ENCODE measurements at regions not wholly inside any gene's neighbourhood (a gene's known extent, or its start where the extent isn't known, plus 50 kb on each side); places are given as distances from the start of the nearest gene placed in this dataset.

DNA sequence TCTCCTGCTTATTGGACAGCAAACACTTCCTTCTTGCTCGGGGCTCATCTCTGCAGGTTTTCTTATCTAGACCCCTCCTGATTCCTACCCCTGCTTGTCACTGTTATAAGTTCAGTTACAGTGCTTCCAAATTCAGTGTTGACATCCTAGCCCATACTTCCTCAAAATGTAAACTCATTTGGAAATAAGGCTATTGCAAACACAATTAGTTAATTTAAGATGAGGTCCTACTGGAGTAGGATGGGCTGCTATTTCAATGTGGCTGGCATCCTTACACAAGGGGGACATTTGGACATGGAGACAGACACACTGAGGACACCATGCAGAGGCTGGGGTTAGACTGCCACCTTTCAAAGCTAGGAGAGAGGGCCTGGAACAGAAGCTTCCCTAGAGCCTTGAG is 85.2 kb upstream of the NPVF start:
- no peaks in the 10 kb centered on the region for H4K20me1 ChIP-seq
- no peak overlapping the region for H3K27ac ChIP-seq
- TF ChIP-seq Cebpa-rat (IDR thresholded peaks at IDR 0.05), result no peak
- no peaks in the 10 kb centered on the region for H3K36me3 ChIP-seq
- no peaks in the 10 kb centered on the region for H3K4me1 ChIP-seq
- H3K4me3 ChIP-seq, result no peak overlapping the region
- H3K4me2 ChIP-seq, result no peak overlapping the region
- H3K9ac ChIP-seq, result no peak overlapping the region
- H3K27me3 ChIP-seq, result no peaks in the 10 kb centered on the region
- H3K9me3 ChIP-seq (replicated peaks in 1 of 11), result no peaks in the 10 kb centered on the region

DNA sequence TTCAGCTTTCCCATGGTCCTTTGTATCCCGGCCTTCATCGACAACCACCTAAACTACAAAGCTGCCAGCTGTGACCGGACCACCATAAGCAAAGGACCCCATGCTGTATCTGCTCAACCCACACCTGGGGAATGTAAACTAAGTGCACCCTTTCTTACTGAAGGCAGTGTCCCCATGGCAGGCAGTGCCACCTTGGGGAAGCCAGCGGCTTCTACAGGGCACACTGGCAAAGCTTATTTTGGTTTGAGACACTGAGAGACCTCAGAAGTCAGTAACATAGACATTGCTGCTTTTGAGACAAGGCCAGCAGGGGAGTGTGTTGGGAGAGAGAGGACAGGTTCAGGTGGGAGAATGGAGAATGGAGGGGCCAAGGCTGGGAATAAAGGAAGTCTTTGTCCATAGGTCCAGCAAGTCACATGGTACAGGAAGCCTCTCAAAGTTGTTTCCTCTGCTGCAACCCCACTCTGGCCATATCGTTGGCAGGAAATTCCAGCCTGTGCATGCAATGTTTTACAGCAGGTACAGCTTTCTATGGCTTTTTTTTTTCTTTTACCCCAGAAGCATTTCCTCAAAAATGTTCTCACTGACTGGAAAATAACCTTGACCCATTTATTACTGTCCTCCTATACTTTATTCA is 85.9 kb upstream of the NPVF start:
- H3K36me3 ChIP-seq, result no peaks in the 10 kb centered on the region
- no peak overlapping the region for H3K27ac ChIP-seq
- no peak overlapping the region for H3K4me3 ChIP-seq
- no peak overlapping the region for H3K4me2 ChIP-seq
- no peak for TF ChIP-seq Cebpa-rat (IDR thresholded peaks at IDR 0.05)
- H3K4me1 ChIP-seq, result no peaks in the 10 kb centered on the region
- no peaks in the 10 kb centered on the region for H3K27me3 ChIP-seq
- H3K9me3 ChIP-seq (replicated peaks in 1 of 11), result no peaks in the 10 kb centered on the region
- no peaks in the 10 kb centered on the region for H4K20me1 ChIP-seq
- H3K9ac ChIP-seq, result no peak overlapping the region

DNA sequence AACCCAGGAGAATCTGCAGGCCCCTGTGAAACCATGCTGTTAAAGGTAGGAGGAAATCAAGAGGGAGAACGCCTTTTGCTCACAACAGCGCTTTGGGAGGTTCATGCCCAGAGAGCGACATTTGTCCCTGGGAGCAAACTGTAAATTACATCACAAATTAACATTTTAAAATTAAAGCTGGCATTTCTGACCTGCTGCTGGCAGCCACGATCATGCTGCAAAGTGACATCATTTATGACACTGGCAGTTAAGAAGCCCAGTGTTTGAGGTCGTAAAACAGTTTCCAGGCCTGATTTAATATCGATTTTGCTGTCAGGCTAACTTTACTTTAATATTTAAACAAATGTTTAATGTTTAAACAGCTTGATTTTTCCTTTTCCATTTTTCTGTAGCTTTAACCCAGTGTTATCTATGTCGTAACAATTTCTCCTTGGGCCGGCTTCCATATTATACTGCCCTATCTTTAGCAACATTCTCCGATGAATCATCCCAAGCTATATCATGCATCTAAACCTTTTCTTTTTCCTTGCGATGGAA is 86.5 kb upstream of the NPVF start:
- no peak overlapping the region for H3K4me3 ChIP-seq
- no peaks in the 10 kb centered on the region for H4K20me1 ChIP-seq
- no peak overlapping the region for H3K27ac ChIP-seq
- no peak overlapping the region for H3K9ac ChIP-seq
- TF ChIP-seq Cebpa-rat (IDR thresholded peaks at IDR 0.05), result no peak
- no peak overlapping the region for H3K4me2 ChIP-seq
- no peaks in the 10 kb centered on the region for H3K9me3 ChIP-seq (replicated peaks in 1 of 11)
- no peaks in the 10 kb centered on the region for H3K4me1 ChIP-seq
- H3K27me3 ChIP-seq, result no peaks in the 10 kb centered on the region
- H3K36me3 ChIP-seq, result no peaks in the 10 kb centered on the region

DNA sequence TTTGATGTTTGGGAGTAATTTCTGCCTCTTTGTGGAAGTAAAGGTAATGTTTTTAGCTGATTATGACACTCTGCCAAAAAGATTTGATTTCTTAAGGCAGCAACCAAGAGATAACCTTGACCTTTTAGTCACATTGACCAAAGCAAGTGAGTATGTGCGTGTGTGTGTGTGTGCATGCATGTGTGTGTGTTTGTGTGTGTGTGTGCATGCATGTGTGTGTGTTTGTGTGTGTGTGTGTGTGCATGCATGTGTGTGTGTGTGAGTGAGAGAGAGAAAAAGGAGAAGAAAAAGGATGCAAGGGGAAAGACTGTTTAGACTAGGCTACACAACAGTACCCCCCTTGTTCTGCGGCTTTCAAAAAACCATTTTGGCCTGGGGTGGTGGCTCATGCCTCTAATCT is 88.1 kb upstream of the NPVF start:
- no peaks in the 10 kb centered on the region for H4K20me1 ChIP-seq
- H3K4me1 ChIP-seq, result no peaks in the 10 kb centered on the region
- TF ChIP-seq Cebpa-rat (IDR thresholded peaks at IDR 0.05), result no peak
- H3K4me3 ChIP-seq, result no peak overlapping the region
- no peak overlapping the region for H3K9ac ChIP-seq
- no peak overlapping the region for H3K27ac ChIP-seq
- H3K9me3 ChIP-seq (replicated peaks in 1 of 11), result no peaks in the 10 kb centered on the region
- H3K4me2 ChIP-seq, result no peak overlapping the region
- H3K36me3 ChIP-seq, result no peaks in the 10 kb centered on the region
- no peaks in the 10 kb centered on the region for H3K27me3 ChIP-seq

DNA sequence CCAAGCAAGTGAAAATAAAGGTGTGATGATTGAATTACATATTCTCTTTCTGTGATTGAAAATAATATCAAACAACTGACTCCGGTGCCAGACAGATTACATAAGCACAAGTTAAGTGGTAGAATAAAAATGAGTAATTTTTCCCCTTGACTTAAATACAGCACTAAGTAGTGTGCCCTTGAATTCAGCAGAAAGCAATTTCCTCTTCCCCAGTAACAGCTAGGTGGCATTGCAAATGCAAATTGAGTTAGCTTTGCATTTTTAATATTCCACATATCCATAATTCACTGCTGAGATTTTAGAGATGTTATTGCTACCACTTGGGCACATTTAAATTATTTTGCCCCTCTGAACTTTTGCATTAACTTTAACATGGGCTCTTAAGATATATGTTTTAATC is 89.8 kb upstream of the NPVF start:
- TF ChIP-seq Cebpa-rat (IDR thresholded peaks at IDR 0.05), result no peak
- no peak overlapping the region for H3K4me3 ChIP-seq
- H3K4me2 ChIP-seq, result no peak overlapping the region
- H3K27ac ChIP-seq, result no peak overlapping the region
- H3K27me3 ChIP-seq, result no peaks in the 10 kb centered on the region
- H3K4me1 ChIP-seq, result no peaks in the 10 kb centered on the region
- H3K9me3 ChIP-seq (replicated peaks in 1 of 11), result no peaks in the 10 kb centered on the region
- no peak overlapping the region for H3K9ac ChIP-seq
- no peaks in the 10 kb centered on the region for H4K20me1 ChIP-seq
- no peaks in the 10 kb centered on the region for H3K36me3 ChIP-seq

DNA sequence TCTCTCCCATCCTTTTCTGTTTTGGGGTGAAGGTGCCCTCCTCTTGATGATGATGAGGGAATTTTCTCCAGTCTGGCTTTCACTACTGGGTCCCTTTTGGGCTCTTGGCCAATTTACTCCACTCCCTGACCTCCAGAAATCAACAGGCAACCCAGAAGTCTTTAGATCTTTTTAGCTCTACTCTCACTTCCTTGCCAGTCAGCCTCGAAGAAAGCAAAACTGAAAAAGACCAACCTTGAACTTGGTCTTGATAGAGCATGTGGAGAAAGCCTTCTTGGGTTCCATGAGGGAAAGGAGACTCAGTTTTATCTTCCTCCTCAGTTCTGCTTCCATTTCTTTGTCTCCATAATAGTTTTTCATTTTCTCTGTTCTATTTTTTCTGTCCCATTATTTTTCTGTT is 91.4 kb upstream of the NPVF start:
- Histone ChIP-seq H3K27ac (no peak overlapping the region), H3K36me3 (no peaks in the 10 kb centered on the region), H3K4me2 (no peak overlapping the region), H3K9ac (no peak overlapping the region), H3K9me3 (replicated peaks in 1 of 11) (no peaks in the 10 kb centered on the region), H3K27me3 (no peaks in the 10 kb centered on the region), H3K4me3 (no peak overlapping the region), H4K20me1 (no peaks in the 10 kb centered on the region), H3K4me1 (no peaks in the 10 kb centered on the region)
- no peak for TF ChIP-seq Cebpa-rat (IDR thresholded peaks at IDR 0.05)

DNA sequence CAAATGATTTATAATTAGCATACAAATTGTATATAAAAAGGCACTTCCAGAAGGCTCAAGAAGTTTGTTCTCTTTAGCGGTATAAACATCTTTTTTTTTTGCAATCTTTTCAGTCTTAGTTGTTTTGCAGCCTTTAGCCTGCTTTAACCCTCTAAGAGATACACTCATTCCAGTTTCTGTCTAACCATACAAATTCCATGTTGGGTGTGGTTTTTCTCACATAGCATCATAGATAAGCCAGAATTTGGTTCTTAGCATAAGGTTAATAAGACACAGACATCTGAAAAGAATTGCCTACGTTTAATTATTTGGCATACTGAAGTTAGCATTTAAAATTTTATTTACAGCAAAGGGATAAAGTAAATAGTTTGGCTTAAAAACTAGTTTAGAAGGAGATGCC is 92.5 kb upstream of the NPVF start:
- H3K4me2 ChIP-seq, result no peak overlapping the region
- no peak for TF ChIP-seq Cebpa-rat (IDR thresholded peaks at IDR 0.05)
- no peaks in the 10 kb centered on the region for H3K36me3 ChIP-seq
- H3K4me3 ChIP-seq, result no peak overlapping the region
- no peak overlapping the region for H3K9ac ChIP-seq
- H4K20me1 ChIP-seq, result no peaks in the 10 kb centered on the region
- no peaks in the 10 kb centered on the region for H3K9me3 ChIP-seq (replicated peaks in 1 of 11)
- no peaks in the 10 kb centered on the region for H3K4me1 ChIP-seq
- no peaks in the 10 kb centered on the region for H3K27me3 ChIP-seq
- no peak overlapping the region for H3K27ac ChIP-seq

DNA sequence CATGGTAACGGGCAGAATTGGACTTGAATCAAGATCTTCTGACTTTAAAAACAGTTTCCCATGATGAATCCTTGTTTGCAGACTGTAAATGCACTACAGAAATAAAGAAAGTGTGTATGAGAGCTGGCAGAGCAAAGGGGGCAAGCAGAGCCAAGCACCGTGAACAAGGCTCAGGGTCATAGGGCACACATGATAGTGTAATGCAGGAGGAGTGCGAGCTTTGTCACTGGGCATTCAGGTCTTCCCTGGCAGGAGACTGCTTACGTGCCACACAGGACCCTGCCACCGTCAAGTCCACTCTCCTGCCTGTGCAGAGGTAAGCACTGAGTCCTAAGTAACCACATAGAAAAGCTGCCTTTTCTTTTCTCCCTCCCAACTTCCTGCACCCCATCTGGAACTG is 93.1 kb upstream of the NPVF start:
- H3K36me3 ChIP-seq, result no peaks in the 10 kb centered on the region
- H3K27me3 ChIP-seq, result no peaks in the 10 kb centered on the region
- H3K4me1 ChIP-seq, result no peaks in the 10 kb centered on the region
- H3K4me3 ChIP-seq, result no peak overlapping the region
- H3K4me2 ChIP-seq, result no peak overlapping the region
- no peak overlapping the region for H3K9ac ChIP-seq
- no peaks in the 10 kb centered on the region for H3K9me3 ChIP-seq (replicated peaks in 1 of 11)
- TF ChIP-seq Cebpa-rat (IDR thresholded peaks at IDR 0.05), result no peak
- no peaks in the 10 kb centered on the region for H4K20me1 ChIP-seq
- no peak overlapping the region for H3K27ac ChIP-seq

DNA sequence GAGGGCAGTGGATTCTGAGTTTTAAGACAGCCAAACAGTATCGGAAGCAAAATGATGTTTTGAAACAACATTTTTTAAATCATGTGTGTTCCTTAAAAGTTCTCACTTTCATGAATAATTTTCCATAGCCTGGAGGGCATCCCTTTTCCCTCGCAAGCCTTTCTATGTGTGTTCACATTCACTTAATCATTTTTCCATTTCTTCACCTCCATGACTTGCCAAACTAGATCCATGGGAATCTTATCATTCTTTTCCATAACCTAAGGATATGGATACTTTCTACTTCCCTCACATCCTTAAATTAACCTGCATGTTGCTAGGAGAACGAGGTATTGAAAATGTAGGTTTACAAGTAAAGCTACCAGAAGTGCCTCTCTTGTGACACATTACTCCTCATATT is 94.2 kb upstream of the NPVF start:
- no peaks in the 10 kb centered on the region for H3K9me3 ChIP-seq (replicated peaks in 1 of 11)
- no peak overlapping the region for H3K4me2 ChIP-seq
- no peaks in the 10 kb centered on the region for H3K4me1 ChIP-seq
- no peak overlapping the region for H3K4me3 ChIP-seq
- TF ChIP-seq Cebpa-rat (IDR thresholded peaks at IDR 0.05), result no peak
- H3K27me3 ChIP-seq, result no peaks in the 10 kb centered on the region
- H3K27ac ChIP-seq, result no peak overlapping the region
- no peak overlapping the region for H3K9ac ChIP-seq
- H4K20me1 ChIP-seq, result no peaks in the 10 kb centered on the region
- H3K36me3 ChIP-seq, result no peaks in the 10 kb centered on the region

DNA sequence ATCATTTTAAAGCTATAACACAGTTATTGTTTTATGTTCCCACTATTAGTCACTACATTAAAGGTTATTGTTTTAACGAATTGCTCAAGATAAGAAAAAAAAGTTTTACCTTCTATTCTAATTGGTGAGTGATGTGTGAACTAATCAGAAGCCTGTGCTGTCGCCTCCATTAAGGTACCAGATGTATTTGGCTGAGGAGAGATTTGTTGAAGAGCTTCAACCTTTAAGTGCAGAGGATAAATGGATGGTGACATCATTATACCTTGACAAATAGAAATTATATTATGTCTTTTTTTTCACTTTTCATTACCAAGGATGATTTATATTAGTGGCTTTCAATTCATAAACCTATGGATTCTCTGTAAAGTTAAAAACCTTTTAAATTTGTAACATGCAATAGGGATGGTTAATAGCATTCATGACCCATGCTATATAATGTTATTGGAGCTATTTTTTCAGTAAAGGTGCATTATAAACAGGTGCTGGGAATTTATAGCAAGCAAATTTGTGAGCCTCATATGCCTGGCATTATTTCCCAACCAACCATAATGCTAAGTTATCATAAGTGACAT is 97.0 kb upstream of the NPVF start:
- H3K27me3 ChIP-seq, result no peaks in the 10 kb centered on the region
- no peak overlapping the region for H3K4me3 ChIP-seq
- no peak for TF ChIP-seq Cebpa-rat (IDR thresholded peaks at IDR 0.05)
- no peak overlapping the region for H3K9ac ChIP-seq
- no peaks in the 10 kb centered on the region for H3K9me3 ChIP-seq (replicated peaks in 1 of 11)
- H3K27ac ChIP-seq, result no peak overlapping the region
- no peaks in the 10 kb centered on the region for H3K36me3 ChIP-seq
- H4K20me1 ChIP-seq, result no peaks in the 10 kb centered on the region
- H3K4me1 ChIP-seq, result no peaks in the 10 kb centered on the region
- H3K4me2 ChIP-seq, result no peak overlapping the region

Data from BLaER1 treated with 17β-estradiol and CSF1 and Interleukin-3, amounts not matched to agents 10 nM and 100 nM (cell line).